Body of pancreas (tissue), 4 donors: ENCODE measurements at regions not wholly inside any gene's neighbourhood (a gene's known extent, or its start where the extent isn't known, plus 50 kb on each side); places are given as distances from the start of the nearest gene placed in this dataset.

Experiments used
- ATAC-seq: fragments of 150-250 bp; one replicate; pipeline ENCODE4 v1.9.1; 2016
- DNase-seq, 4 donors: peaks; one replicate each; pipeline ENCODE4 v3.0.0-alpha.2; 2019
- H3K27ac ChIP-seq, 4 donors: fragments of 200-600 bp; sonication (generic); 1 replicate in 3 of 4; 2 replicates in 1 of 4; pipeline versions ENCODE4 v1.5.1 to v1.6.1; 2016 to 2019; ENCODE audit warnings: mild to moderate bottlenecking in 1 of 4, mixed read lengths in 1 of 4, moderate library complexity in 1 of 4
- H3K27me3 ChIP-seq, 2 donors: fragments of 200-600 bp; sonication (generic); one replicate each; pipeline ENCODE4 v1.6.0; 2016; ENCODE audit warnings: mild to moderate bottlenecking in 1 of 2
- H3K36me3 ChIP-seq, 2 donors: fragments of 200-600 bp; sonication (generic); replicated peaks in 1 of 2; 2 replicates each; pipeline ENCODE4 v1.5.1; 2016; ENCODE audit warnings: low read depth in 2 of 2; ENCODE audit not compliant: insufficient read depth in 1 of 2
- H3K4me1 ChIP-seq: fragments of 200-600 bp; sonication (generic); one replicate; pipeline ENCODE4 v1.6.0; 2016
- H3K4me3 ChIP-seq, 2 donors: fragments of 200-600 bp; sonication (generic); 1 replicate in 1 of 2; 2 replicates in 1 of 2; pipeline ENCODE4 v1.5.1; 2016 to 2019
- H3K9me3 ChIP-seq, 3 donors: fragments of 200-600 bp; sonication (generic); 1 replicate in 2 of 3; 2 replicates in 1 of 3; pipeline ENCODE4 v1.5.1; 2016
- POLR2A ChIP-seq, 3 donors: fragments of 450-650 bp; IDR thresholded peaks; one replicate each; pipeline ENCODE4 v1.6.1; 2016; ENCODE audit warnings: antibody characterized with exemption in 3 of 3, mild to moderate bottlenecking in 2 of 3
- WGBS, 2 donors: methylation state at CpG; one replicate each; pipeline ENCODE4 v1.1.5; 2017; 5-methylcytosine and 5-hydroxymethylcytosine counted together
- intact Hi-C: fragments of 100-400 bp; cut with DNase I; formaldehyde crosslinking; loops from one replicate; pipeline ENCODE4 v1.15.1; 2023
- TF ChIP-seq, protein P1 (sequence below), 7 experiments: fragments of 450-650 bp in 4 of 7; fragments of 200-600 bp in 3 of 7; sonication (generic) in 3 of 7; IDR thresholded peaks; one replicate each; pipeline ENCODE4 v1.5.1; 2016 to 2019; ENCODE audit warnings: antibody characterized with exemption in 7 of 7

DNA sequence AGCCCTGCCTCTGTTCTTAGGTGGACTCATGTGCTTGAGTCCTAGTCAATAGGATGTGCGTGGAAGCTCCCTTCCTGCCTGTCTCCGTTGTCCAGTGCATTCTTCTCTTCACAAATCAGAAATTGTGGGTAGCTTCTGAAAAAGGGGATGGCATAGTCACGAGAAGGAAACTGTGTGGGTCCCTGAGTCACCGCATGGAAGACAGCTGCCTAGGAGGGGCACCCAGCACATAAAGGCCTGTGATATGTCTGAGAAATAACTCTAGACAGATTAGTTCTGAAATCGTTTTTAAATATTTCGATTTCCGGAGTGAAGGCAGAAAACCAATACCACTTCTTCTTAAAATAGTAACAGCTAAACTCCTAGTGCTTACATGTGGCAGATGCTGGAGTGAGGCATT, 974.4 kb downstream of the BCL11B start:
- H3K4me1 ChIP-seq: peaks cover 6% of the 10 kb centered on the region
- no peak overlapping the region for H3K27ac ChIP-seq
- no peaks in the 10 kb centered on the region for H3K27me3 ChIP-seq
- ATAC-seq (no peak), DNase-seq (no peak)
- no peaks in the 10 kb centered on the region for H3K9me3 ChIP-seq
- no peak overlapping the region for H3K4me3 ChIP-seq
- TF ChIP-seq POLR2A (IDR thresholded peaks at IDR 0.05): no peak
- TF ChIP-seq, protein P1, sequence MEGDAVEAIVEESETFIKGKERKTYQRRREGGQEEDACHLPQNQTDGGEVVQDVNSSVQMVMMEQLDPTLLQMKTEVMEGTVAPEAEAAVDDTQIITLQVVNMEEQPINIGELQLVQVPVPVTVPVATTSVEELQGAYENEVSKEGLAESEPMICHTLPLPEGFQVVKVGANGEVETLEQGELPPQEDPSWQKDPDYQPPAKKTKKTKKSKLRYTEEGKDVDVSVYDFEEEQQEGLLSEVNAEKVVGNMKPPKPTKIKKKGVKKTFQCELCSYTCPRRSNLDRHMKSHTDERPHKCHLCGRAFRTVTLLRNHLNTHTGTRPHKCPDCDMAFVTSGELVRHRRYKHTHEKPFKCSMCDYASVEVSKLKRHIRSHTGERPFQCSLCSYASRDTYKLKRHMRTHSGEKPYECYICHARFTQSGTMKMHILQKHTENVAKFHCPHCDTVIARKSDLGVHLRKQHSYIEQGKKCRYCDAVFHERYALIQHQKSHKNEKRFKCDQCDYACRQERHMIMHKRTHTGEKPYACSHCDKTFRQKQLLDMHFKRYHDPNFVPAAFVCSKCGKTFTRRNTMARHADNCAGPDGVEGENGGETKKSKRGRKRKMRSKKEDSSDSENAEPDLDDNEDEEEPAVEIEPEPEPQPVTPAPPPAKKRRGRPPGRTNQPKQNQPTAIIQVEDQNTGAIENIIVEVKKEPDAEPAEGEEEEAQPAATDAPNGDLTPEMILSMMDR (IDR thresholded peaks at IDR 0.05): no peak
- intact Hi-C loops: no loop called here
- H3K36me3 ChIP-seq: no peaks in the 10 kb centered on the region
- 69 to 80% methylated on average over 7 of the region's 7 CpGs for WGBS, 2 donors

GRCh38 chr14:98298481-98299244, 973.3 kb downstream of the BCL11B start:
- DNase-seq: no peak
- 76 to 81% methylated on average over 8 of the region's 8 CpGs for WGBS, 2 donors
- TF ChIP-seq, protein P1 (IDR thresholded peaks at IDR 0.05): no peak
- TF ChIP-seq POLR2A (IDR thresholded peaks at IDR 0.05): no peak
- intact Hi-C loops: no loop called here
- no peaks in the 10 kb centered on the region for H3K27me3 ChIP-seq
- H3K4me1 ChIP-seq: peaks cover 6% of the 10 kb centered on the region
- no peaks in the 10 kb centered on the region for H3K9me3 ChIP-seq
- H3K36me3 ChIP-seq: no peaks in the 10 kb centered on the region
- H3K27ac ChIP-seq: no peak overlapping the region
- ATAC-seq: no peak
- no peak overlapping the region for H3K4me3 ChIP-seq

DNA sequence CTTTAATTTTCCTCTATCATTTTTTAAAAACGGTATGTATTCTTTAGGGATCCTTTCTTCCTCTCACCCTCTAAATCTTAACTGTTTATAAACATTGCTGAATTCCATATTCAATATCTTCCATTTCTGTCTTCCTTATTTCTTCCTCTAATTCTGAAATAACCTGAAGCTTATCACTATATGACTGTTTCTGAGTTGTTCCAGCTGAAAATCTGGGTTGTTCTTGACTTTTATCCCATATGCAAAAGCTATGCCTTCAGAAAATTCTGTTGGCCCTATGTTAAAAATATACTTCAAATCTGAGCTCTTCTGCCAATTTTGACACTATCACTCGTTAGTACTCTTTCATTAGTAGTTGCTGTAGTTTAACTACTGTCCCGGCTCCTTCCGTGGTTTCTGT, 970.3 kb downstream of the BCL11B start:
- H3K27me3 ChIP-seq: no peaks in the 10 kb centered on the region
- no peaks in the 10 kb centered on the region for H3K9me3 ChIP-seq
- DNase-seq (no peak), ATAC-seq (no peak)
- no peak overlapping the region for H3K4me3 ChIP-seq
- no peaks in the 10 kb centered on the region for H3K36me3 ChIP-seq
- H3K27ac ChIP-seq: no peak overlapping the region
- intact Hi-C loops: no loop called here
- WGBS, 2 donors: 71 to 75% methylated on average over 4 of the region's 4 CpGs
- TF ChIP-seq, protein P1 (IDR thresholded peaks at IDR 0.05): no peak
- no peak for TF ChIP-seq POLR2A (IDR thresholded peaks at IDR 0.05)
- H3K4me1 ChIP-seq: no peaks in the 10 kb centered on the region

DNA sequence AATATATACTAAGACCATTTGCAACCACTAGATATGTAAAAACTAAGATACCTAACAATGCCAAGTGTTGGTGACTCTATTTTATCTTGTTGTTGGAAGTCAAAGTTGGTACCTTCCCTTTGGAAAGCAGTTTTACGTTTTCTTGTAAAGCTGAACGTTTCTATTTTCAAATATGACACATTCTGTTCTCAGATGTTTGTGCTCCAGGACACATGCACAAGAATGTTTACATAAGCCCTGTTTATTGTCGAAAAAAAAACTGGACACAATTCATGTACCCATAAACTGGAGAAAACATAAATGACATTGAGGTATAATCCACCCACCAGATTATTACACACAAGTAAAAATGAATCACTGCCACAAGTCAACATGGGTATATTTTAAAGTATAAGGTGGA, 967.4 kb downstream of the BCL11B start:
- Histone ChIP-seq H3K36me3 (no peaks in the 10 kb centered on the region), H3K27me3 (no peaks in the 10 kb centered on the region), H3K4me1 (no peaks in the 10 kb centered on the region), H3K27ac (no peak overlapping the region), H3K9me3 (no peaks in the 10 kb centered on the region), H3K4me3 (no peak overlapping the region)
- 44 to 54% methylated on average over 3 of the region's 3 CpGs for WGBS, 2 donors
- TF ChIP-seq, protein P1 (IDR thresholded peaks at IDR 0.05): no peak
- no peak for TF ChIP-seq POLR2A (IDR thresholded peaks at IDR 0.05)
- DNase-seq (no peak), ATAC-seq (no peak)
- intact Hi-C loops: no loop called here

DNA sequence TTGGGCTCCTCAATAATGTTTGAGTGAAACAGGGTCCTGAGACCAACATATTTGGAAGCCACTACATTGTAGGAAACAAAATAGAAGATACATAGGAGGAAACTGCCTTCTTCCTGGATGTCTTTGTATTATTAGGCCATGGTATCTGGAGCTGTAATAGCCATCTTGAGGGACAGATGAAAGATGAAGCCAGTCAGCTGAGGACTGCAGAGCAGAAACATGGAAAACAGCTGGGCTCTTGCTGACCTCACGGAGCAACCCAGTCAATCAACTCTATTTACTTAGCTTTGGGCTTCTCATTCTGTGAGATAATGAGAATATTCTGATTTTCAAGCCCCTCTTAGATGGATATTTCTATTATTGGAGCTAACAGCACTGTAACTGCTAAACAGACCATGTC, 962.4 kb downstream of the BCL11B start:
- Histone ChIP-seq H3K4me1 (no peaks in the 10 kb centered on the region), H3K4me3 (no peak overlapping the region), H3K27me3 (no peaks in the 10 kb centered on the region), H3K9me3 (no peaks in the 10 kb centered on the region), H3K27ac (no peak overlapping the region), H3K36me3 (no peaks in the 10 kb centered on the region)
- DNase-seq (no peak), ATAC-seq (no peak)
- no peak for TF ChIP-seq POLR2A (IDR thresholded peaks at IDR 0.05)
- TF ChIP-seq, protein P1 (IDR thresholded peaks at IDR 0.05): no peak
- intact Hi-C loops: no loop called here
- 37 to 89% methylated on average over 1 of the region's 1 CpG for WGBS, 2 donors
